ENCODE measurements at regions not wholly inside any gene's neighbourhood (a gene's known extent, or its start where the extent isn't known, plus 50 kb on each side); places are given as distances from the start of the nearest gene placed in this dataset.

DNA sequence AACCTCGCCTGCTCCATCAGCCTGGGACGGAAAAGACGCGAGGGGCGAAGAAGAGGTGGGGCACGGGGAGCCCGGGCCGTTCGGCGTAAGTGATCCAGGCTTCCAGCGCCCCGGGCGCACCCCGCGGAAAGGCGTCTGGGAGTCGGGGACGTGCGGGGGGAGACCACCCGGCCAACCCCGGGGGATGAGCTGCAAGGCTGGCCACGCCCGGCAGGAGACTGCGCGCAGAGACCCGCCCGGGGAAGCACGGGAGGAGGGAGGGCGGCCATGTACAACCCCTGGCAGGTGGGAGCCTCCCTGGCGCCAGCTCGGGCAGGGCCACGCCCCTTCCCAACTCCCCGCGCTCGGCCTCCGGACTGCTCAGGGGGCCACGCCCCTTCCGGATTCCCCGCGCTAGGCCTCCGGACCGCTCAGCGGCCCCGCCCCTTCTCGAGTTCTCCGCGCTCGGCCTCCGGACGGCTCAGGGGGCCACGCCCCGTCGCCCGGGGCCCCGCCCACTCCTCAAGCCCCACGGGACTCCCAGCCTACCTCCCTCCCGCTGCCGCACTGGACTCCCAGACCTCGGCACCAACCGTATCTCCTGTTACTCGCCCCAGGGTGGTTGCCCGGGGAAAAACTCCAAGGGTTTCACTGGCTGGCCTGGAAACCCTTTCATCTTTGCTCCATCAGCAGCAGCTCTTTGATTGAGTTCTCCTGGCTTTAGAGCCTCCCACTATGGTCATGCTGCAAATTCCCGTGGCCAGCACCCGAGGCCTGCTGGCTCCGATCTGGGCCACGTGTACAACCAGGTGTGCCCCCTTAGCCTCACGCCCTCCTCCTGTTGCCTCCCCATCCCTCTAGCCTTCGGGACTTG lies 284.4 kb downstream of the ZEB1 start:
- CTCF ChIA-PET = interaction anchor here (0.6 kb wide), 1 partner anchor 255 kb away, joined by 6 read pairs; no protein-coding TSS in a partner anchor
- Histone ChIP-seq H3K9me3 (ENCODE audit: control insufficient read depth, insufficient read depth, low read depth, low read length) (no peaks in the 10 kb centered on the region), H3K36me3 (ENCODE audit: control insufficient read depth in 2 of 2, insufficient read depth in 1 of 2, low read length in 2 of 2) (no peaks in the 10 kb centered on the region), H3K27ac (ENCODE audit: extremely low read depth, low read depth, low read length) (peak overlapping the region; percentile 76), H3K4me3 (ENCODE audit: low read depth, low read length) (peak overlapping the region; percentile 63), H3K4me1 (ENCODE audit: control insufficient read depth, insufficient read depth, low read length) (peaks cover 6% of the 10 kb centered on the region; the same call in 1 of the 2 replicates)
- POLR2A ChIA-PET = interaction anchor here (0.6 to 1.3 kb wide), 4 partner anchors 9 to 157 kb away, joined by 3 to 4 read pairs (median 4); no protein-coding TSS in a partner anchor
- TF ChIP-seq SALL2 (tag by site-specific recombination; IDR thresholded peaks at IDR 0.05; ENCODE audit: borderline replicate concordance) (no peak), ZNF555 (tag by site-specific recombination; conservative IDR thresholded peaks at IDR 0.05) (no peak), REPIN1 (tag by site-specific recombination; IDR thresholded peaks at IDR 0.05; ENCODE audit: low read depth) (no peak), GLI2 (tag by site-specific recombination; IDR thresholded peaks at IDR 0.05; ENCODE audit: borderline replicate concordance, low read depth) (no peak), ZNF585B (tag by site-specific recombination; IDR thresholded peaks at IDR 0.05) (no peak), KLF9 (tag by site-specific recombination; IDR thresholded peaks at IDR 0.05; ENCODE audit: low read depth) (peak; percentile 100), ZNF610 (tag by site-specific recombination; IDR thresholded peaks at IDR 0.05; ENCODE audit: borderline replicate concordance) (peak; percentile 45; the same call in 1 of the 2 replicates), ZNF623 (tag by site-specific recombination; IDR thresholded peaks at IDR 0.05) (no peak), ZNF701 (tag by site-specific recombination; IDR thresholded peaks at IDR 0.05) (no peak), ZNF621 (tag by site-specific recombination; IDR thresholded peaks at IDR 0.05) (no peak), ZNF423 (tag by site-specific recombination; IDR thresholded peaks at IDR 0.05) (peak; percentile 53; the same call in 1 of the 2 replicates), ZNF174 (tag by site-specific recombination; IDR thresholded peaks at IDR 0.05) (no peak), ZNF350 (tag by site-specific recombination; IDR thresholded peaks at IDR 0.05) (no peak), ZNF426 (tag by site-specific recombination; IDR thresholded peaks at IDR 0.05) (no peak), ZNF514 (tag by site-specific recombination; IDR thresholded peaks at IDR 0.05) (no peak), ZNF596 (tag by site-specific recombination; IDR thresholded peaks at IDR 0.05) (no peak), ZNF175 (tag by site-specific recombination; IDR thresholded peaks at IDR 0.05) (no peak)
- TF ChIP-seq, protein P1, sequence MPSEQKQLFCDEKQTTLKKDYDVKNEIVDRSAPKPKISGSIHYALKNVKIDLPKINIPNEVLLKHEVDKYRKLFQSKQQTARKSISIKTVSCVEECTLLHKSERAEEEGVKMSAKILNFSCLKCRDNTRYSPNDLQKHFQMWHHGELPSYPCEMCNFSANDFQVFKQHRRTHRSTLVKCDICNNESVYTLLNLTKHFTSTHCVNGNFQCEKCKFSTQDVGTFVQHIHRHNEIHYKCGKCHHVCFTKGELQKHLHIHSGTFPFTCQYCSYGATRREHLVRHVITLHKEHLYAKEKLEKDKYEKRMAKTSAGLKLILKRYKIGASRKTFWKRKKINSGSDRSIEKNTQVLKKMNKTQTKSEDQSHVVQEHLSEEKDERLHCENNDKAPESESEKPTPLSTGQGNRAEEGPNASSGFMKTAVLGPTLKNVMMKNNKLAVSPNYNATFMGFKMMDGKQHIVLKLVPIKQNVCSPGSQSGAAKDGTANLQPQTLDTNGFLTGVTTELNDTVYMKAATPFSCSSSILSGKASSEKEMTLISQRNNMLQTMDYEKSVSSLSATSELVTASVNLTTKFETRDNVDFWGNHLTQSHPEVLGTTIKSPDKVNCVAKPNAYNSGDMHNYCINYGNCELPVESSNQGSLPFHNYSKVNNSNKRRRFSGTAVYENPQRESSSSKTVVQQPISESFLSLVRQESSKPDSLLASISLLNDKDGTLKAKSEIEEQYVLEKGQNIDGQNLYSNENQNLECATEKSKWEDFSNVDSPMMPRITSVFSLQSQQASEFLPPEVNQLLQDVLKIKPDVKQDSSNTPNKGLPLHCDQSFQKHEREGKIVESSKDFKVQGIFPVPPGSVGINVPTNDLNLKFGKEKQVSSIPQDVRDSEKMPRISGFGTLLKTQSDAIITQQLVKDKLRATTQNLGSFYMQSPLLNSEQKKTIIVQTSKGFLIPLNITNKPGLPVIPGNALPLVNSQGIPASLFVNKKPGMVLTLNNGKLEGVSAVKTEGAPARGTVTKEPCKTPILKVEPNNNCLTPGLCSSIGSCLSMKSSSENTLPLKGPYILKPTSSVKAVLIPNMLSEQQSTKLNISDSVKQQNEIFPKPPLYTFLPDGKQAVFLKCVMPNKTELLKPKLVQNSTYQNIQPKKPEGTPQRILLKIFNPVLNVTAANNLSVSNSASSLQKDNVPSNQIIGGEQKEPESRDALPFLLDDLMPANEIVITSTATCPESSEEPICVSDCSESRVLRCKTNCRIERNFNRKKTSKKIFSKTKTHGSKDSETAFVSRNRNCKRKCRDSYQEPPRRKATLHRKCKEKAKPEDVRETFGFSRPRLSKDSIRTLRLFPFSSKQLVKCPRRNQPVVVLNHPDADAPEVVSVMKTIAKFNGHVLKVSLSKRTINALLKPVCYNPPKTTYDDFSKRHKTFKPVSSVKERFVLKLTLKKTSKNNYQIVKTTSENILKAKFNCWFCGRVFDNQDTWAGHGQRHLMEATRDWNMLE (tag by site-specific recombination; conservative IDR thresholded peaks at IDR 0.05; ENCODE audit: low read depth) = peak; percentile 16; the same call in 1 of the 2 replicates
- TF ChIP-seq, protein P2, sequence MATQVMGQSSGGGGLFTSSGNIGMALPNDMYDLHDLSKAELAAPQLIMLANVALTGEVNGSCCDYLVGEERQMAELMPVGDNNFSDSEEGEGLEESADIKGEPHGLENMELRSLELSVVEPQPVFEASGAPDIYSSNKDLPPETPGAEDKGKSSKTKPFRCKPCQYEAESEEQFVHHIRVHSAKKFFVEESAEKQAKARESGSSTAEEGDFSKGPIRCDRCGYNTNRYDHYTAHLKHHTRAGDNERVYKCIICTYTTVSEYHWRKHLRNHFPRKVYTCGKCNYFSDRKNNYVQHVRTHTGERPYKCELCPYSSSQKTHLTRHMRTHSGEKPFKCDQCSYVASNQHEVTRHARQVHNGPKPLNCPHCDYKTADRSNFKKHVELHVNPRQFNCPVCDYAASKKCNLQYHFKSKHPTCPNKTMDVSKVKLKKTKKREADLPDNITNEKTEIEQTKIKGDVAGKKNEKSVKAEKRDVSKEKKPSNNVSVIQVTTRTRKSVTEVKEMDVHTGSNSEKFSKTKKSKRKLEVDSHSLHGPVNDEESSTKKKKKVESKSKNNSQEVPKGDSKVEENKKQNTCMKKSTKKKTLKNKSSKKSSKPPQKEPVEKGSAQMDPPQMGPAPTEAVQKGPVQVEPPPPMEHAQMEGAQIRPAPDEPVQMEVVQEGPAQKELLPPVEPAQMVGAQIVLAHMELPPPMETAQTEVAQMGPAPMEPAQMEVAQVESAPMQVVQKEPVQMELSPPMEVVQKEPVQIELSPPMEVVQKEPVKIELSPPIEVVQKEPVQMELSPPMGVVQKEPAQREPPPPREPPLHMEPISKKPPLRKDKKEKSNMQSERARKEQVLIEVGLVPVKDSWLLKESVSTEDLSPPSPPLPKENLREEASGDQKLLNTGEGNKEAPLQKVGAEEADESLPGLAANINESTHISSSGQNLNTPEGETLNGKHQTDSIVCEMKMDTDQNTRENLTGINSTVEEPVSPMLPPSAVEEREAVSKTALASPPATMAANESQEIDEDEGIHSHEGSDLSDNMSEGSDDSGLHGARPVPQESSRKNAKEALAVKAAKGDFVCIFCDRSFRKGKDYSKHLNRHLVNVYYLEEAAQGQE (tag by site-specific recombination; IDR thresholded peaks at IDR 0.05) = no peak
- TF ChIP-seq, protein P3, sequence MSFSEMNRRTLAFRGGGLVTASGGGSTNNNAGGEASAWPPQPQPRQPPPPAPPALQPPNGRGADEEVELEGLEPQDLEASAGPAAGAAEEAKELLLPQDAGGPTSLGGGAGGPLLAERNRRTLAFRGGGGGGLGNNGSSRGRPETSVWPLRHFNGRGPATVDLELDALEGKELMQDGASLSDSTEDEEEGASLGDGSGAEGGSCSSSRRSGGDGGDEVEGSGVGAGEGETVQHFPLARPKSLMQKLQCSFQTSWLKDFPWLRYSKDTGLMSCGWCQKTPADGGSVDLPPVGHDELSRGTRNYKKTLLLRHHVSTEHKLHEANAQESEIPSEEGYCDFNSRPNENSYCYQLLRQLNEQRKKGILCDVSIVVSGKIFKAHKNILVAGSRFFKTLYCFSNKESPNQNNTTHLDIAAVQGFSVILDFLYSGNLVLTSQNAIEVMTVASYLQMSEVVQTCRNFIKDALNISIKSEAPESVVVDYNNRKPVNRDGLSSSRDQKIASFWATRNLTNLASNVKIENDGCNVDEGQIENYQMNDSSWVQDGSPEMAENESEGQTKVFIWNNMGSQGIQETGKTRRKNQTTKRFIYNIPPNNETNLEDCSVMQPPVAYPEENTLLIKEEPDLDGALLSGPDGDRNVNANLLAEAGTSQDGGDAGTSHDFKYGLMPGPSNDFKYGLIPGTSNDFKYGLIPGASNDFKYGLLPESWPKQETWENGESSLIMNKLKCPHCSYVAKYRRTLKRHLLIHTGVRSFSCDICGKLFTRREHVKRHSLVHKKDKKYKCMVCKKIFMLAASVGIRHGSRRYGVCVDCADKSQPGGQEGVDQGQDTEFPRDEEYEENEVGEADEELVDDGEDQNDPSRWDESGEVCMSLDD (tag by site-specific recombination; IDR thresholded peaks at IDR 0.05) = peak; percentile 53; the same call in 1 of the 2 replicates
- TF ChIP-seq, protein P4, sequence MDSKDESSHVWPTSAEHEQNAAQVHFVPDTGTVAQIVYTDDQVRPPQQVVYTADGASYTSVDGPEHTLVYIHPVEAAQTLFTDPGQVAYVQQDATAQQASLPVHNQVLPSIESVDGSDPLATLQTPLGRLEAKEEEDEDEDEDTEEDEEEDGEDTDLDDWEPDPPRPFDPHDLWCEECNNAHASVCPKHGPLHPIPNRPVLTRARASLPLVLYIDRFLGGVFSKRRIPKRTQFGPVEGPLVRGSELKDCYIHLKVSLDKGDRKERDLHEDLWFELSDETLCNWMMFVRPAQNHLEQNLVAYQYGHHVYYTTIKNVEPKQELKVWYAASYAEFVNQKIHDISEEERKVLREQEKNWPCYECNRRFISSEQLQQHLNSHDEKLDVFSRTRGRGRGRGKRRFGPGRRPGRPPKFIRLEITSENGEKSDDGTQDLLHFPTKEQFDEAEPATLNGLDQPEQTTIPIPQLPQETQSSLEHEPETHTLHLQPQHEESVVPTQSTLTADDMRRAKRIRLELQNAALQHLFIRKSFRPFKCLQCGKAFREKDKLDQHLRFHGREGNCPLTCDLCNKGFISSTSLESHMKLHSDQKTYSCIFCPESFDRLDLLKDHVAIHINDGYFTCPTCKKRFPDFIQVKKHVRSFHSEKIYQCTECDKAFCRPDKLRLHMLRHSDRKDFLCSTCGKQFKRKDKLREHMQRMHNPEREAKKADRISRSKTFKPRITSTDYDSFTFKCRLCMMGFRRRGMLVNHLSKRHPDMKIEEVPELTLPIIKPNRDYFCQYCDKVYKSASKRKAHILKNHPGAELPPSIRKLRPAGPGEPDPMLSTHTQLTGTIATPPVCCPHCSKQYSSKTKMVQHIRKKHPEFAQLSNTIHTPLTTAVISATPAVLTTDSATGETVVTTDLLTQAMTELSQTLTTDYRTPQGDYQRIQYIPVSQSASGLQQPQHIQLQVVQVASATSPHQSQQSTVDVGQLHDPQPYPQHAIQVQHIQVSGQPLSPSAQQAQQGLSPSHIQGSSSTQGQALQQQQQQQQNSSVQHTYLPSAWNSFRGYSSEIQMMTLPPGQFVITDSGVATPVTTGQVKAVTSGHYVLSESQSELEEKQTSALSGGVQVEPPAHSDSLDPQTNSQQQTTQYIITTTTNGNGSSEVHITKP (tag by site-specific recombination; IDR thresholded peaks at IDR 0.05) = peak; percentile 98

Data from HEK293 (cell line).